ENCODE measurements at regions not wholly inside any gene's neighbourhood (a gene's known extent, or its start where the extent isn't known, plus 50 kb on each side); places are given as distances from the start of the nearest gene placed in this dataset.
"Not testable (repeated sequence)": the region's sequence is repeated elsewhere in the genome, so short reads cannot be mapped to it uniquely, and the experiment has no call there.

DNA sequence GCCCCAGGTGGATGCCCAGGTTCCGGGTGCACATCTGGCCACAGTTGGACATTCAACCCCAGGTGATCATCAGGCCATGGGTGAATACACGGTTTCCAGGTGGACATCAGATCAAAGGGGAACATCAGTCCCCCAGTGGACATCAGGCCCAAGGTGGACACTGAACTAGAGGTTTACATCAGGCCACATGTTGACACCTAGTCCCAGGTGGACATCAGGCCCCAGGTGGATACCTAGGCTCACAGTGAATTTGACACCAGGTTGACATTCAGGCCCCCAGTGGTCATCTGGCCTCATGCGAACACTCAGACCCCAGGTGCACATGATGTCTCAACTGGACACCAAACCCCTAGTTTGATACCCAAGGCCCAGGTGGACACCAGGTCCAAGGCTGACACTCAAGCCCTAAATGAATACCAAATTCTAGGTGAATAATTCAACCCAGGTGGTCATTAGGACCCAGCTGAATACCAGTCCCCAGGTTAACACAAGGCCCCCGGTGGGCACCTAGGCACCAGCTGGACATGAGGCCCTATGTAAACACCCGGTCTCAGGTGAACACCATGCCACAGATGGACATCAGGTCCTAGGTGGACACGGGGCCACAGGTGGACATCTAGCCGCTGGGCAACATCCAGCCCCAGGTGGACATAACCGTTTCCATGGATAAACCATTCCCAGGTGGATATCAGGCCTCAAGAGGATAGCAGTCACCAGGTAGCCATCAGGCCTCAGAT lies 200.4 kb downstream of the POTEM start:
- DNase-seq (ENCODE audit: low spot score in 2 of 2) = peak in 1 of 2 donors; percentile 77
- 86 to 90% methylated on average over 8 of the region's 8 CpGs for WGBS, 2 donors
- intact Hi-C loops (cut with DNase I; ENCODE audit: low total_unique reads); H3K4me3 ChIP-seq (ENCODE audit: low read depth, poor library complexity, severe bottlenecking): not testable (repeated sequence)

DNA sequence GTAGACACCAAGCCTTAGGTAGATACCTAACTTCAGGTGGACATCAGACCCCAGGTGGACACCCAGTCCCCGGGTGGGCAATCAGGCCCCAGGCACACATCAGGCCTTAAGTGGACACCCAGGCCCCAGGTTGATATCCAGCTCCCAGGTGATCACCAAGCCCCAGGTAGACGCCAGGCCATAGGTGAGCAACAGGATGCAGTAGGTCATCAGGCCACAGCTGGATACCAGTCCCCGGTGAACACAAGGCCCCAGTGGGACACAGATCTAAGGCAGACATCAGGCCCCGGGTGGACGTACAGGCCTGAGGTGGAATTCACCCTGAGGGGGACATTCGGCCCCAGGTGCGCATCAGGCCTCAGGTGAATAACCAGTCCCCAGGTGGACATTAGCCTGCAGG lies 201.0 kb downstream of the POTEM start:
- WGBS, 2 donors = 78 to 87% methylated on average over 5 to 7 of the region's 7 CpGs
- intact Hi-C loops (cut with DNase I; ENCODE audit: low total_unique reads) = not testable (repeated sequence)

DNA sequence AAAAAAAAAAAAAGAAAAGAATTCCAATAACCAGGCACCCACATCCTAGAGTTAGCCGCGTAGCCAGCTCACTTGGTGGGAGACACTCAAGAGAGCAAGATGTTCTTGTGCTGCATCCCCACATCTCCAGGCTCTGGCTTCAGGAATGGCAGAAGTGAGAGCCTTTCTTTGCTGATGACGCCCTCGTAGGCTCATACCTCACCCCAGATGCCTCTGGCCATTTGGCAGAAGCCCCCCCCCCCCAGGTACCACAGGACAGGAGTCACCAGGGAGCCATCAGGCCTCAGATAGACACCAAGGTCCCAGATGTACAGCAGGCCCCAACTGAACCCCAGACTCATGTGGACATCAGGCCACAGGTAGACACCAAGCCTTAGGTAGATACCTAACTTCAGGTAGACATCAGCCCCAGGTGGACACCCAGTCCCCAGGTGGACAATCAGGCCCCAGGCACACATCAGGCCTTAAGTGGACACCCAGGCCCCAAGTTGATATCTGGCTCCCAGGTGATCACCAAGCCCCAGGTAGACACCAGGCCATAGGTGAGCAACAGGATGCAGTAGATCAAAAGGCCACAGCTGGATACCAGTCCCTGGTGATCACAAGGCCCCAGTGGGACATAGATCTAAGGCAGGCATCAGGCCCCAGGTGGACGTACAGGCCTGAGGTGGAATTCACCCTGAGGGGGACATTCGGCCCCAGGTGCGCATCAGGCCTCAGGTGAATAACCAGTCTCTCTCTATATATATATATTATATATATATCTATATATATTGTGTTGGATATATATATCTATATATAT lies 202.5 kb downstream of the POTEM start:
- H3K4me3 ChIP-seq (ENCODE audit: low read depth, poor library complexity, severe bottlenecking); DNase-seq (ENCODE audit: low spot score in 2 of 2); intact Hi-C loops (cut with DNase I; ENCODE audit: low total_unique reads): not testable (repeated sequence)
- 73 to 83% methylated on average over 7 of the region's 7 CpGs for WGBS, 2 donors

More for the DNA sequence above, 201.0 kb downstream of the POTEM start:
- H3K4me3 ChIP-seq (ENCODE audit: low read depth, poor library complexity, severe bottlenecking) = not testable (repeated sequence)
- DNase-seq (ENCODE audit: low spot score in 2 of 2) = peak in 1 of 2 donors; percentile 76

DNA sequence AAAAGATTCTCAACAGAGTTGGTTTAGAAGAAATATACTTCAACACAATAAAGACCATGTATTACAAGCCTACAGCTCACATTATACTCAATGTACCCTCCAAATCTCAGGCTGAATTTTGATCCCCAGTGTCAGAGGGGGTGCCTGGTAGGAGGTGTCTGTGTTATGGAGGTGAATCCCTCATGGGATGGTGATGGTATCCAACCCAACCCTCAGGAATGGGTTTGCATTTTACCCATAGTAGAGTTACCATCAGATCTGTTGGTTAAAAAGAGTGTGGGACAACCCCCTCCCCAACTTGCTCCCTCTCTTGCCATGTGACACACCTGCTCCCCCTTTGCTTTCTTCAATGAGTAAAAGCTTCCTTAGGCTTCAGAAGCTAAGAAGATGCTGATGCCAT lies 205.5 kb downstream of the POTEM start:
- peak in 1 of 2 donors; percentile 53 for DNase-seq (ENCODE audit: low spot score in 2 of 2)
- intact Hi-C loops (cut with DNase I; ENCODE audit: low total_unique reads); H3K4me3 ChIP-seq (ENCODE audit: low read depth, poor library complexity, severe bottlenecking): not testable (repeated sequence)

DNA sequence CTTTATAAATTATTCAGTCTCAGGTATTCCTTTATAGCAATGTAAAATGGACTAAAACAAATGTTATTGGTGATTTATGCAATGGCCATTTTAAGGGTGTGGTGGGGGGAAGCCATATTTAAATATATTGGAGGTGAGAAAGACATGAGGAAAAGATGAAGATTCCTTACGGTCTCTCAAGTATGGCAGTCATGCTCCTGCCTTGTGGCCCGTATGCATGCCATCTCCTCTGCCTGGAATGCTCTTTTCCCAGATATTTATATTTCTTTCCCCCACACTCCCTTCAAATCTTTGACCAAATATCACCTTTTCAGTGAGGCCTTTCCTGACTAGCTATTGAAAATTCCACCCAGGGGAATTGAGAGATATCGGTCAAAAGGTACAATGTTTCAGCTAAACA lies 206.0 kb downstream of the POTEM start:
- H3K4me3 ChIP-seq (ENCODE audit: low read depth, poor library complexity, severe bottlenecking); DNase-seq (ENCODE audit: low spot score in 2 of 2); intact Hi-C loops (cut with DNase I; ENCODE audit: low total_unique reads): not testable (repeated sequence)
- 80 to 88% methylated on average over 3 of the region's 3 CpGs for WGBS, 2 donors

DNA sequence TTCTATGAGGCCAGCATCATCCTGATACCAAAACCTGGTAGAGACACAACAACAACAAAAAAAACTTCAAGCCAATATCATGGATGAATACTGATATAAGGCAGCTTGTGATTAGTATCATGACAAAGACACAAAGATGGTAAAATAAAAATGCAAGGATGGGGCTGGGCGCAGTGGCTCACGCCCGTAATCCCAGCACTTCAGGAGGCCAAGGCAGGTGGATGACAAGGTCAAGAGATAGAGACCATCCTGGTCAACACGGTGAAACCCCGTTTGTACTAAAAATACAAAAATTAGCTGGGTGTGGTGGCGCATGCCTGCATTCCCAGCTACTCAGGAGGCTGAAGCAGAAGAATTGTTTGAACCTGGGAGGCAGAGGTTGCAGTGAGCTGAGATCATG lies 210.2 kb downstream of the POTEM start:
- intact Hi-C loops (cut with DNase I; ENCODE audit: low total_unique reads); H3K4me3 ChIP-seq (ENCODE audit: low read depth, poor library complexity, severe bottlenecking); DNase-seq (ENCODE audit: low spot score in 2 of 2): not testable (repeated sequence)
- 64% methylated on average over 5 of the region's 6 CpGs; no CpG with 5 or more reads in 1 of the 2 donors for WGBS, 2 donors

DNA sequence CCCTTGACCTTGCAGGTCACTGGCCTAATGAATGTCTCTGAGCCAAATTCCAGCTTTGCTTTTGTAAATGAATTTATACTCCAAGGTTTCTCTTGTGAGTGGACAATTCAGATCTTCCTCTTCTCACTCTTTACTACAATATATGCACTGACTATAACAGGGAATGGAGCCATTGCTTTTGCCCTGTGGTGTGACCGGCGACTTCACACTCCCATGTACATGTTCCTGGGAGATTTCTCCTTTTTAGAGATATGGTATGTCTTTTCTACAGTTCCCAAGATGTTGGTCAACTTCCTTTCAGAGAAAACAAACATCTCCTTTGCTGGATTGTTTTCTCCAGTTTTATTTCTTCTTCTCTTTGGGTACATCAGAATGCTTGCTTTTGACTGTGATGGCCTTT lies 213.1 kb downstream of the POTEM start:
- intact Hi-C loops (cut with DNase I; ENCODE audit: low total_unique reads); DNase-seq (ENCODE audit: low spot score in 2 of 2); H3K4me3 ChIP-seq (ENCODE audit: low read depth, poor library complexity, severe bottlenecking): not testable (repeated sequence)
- WGBS, 2 donors = 79 to 82% methylated on average over 2 of the region's 2 CpGs

DNA sequence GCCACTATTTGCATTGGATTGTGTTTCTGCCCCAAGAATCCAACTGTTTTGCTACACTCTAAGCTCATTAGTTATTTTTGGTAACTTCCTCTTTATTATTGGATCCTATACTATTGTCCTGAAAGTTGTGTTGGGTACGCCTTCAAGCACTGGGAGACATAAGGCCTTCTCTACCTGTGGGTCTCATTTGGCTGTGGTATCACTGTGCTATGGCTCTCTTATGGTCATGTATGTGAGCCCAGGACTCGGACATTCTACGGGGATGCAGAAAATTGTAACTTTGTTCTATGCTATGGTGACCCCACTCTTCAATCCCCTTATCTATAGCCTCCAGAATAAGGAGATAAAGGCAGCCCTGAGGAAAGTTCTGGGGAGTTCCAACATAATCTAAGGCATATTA lies 213.6 kb downstream of the POTEM start:
- H3K4me3 ChIP-seq (ENCODE audit: low read depth, poor library complexity, severe bottlenecking); intact Hi-C loops (cut with DNase I; ENCODE audit: low total_unique reads); DNase-seq (ENCODE audit: low spot score in 2 of 2): not testable (repeated sequence)
- WGBS, 2 donors = 46 to 49% methylated on average over 3 of the region's 3 CpGs

DNA sequence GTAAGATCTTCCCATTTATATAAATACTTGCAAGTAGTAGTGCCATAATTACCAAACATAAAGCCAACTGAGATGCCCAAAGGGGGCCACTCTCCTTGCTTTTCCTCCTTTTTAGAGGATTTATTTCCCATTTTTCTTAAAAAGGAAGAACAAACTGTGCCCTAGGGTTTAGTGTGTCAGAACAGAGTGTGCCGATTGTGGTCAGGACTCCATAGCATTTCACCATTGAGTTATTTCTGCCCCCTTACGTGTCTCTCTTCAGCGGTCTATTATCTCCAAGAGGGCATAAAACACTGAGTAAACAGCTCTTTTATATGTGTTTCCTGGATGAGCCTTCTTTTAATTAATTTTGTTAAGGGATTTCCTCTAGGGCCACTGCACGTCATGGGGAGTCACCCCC lies 227.9 kb downstream of the POTEM start:
- intact Hi-C loops (cut with DNase I; ENCODE audit: low total_unique reads); H3K4me3 ChIP-seq (ENCODE audit: low read depth, poor library complexity, severe bottlenecking); DNase-seq (ENCODE audit: low spot score in 2 of 2): not testable (repeated sequence)
- WGBS, 2 donors = 77 to 87% methylated on average over 3 of the region's 4 CpGs

DNA sequence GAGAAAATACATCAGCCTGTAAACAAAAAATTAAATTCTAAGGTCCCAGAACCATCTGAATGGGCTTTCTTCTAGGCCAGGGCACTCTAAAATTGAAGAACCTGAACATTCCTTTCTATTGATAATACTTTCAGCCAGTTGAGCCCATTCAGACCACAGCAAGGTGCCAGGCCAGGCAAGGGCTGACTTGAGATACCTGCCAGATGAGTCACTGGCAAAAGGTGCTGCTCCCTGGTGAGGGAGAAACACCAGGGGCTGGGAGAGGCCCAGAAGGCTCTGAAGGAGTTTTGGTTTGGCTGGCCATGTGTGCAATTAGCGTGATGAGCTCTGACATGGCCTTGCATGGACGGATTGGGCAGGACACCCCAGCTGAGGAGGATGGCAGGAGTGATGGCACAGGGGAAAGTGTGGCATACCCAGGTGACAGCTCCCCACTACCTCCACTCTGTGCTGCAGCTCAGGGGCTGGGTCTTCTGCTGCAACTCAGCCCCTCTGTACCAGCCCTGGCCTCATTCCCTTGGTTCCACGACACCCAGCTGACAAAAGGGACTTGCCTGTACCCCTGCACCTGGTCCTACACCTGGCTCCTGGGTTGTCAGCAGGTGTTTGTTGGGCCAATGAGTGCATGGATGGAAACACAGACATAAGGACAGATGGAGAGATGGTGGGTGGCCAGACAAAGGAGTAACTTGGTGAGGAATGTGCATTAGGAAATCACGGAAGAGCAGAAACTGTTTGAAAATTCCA lies 230.4 kb downstream of the POTEM start:
- WGBS, 2 donors = 56 to 58% methylated on average over 3 to 4 of the region's 4 CpGs
- DNase-seq (ENCODE audit: low spot score in 2 of 2); H3K4me3 ChIP-seq (ENCODE audit: low read depth, poor library complexity, severe bottlenecking); intact Hi-C loops (cut with DNase I; ENCODE audit: low total_unique reads): not testable (repeated sequence)

DNA sequence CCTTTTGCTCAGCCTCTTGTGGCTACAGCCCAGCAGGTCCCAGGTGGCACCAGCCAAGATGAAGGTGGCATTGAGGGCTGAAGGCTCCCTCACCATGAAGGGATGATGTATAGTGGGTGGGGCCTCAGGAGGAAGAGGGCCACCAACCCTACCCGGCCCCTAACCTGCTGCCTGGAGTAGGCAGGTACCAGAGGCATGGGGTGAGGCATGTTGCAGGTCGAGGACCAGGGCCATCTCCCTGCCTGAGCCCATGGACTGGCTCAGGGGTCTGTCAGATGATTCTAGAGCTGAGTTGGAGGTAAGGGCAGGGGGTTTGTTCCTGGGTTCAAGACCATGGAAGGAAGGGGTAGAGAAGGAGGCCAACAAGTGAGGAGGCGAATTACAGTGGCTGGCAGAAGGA lies 231.1 kb downstream of the POTEM start:
- 39 to 59% methylated on average over 3 of the region's 3 CpGs for WGBS, 2 donors
- DNase-seq (ENCODE audit: low spot score in 2 of 2); H3K4me3 ChIP-seq (ENCODE audit: low read depth, poor library complexity, severe bottlenecking); intact Hi-C loops (cut with DNase I; ENCODE audit: low total_unique reads): not testable (repeated sequence)

DNA sequence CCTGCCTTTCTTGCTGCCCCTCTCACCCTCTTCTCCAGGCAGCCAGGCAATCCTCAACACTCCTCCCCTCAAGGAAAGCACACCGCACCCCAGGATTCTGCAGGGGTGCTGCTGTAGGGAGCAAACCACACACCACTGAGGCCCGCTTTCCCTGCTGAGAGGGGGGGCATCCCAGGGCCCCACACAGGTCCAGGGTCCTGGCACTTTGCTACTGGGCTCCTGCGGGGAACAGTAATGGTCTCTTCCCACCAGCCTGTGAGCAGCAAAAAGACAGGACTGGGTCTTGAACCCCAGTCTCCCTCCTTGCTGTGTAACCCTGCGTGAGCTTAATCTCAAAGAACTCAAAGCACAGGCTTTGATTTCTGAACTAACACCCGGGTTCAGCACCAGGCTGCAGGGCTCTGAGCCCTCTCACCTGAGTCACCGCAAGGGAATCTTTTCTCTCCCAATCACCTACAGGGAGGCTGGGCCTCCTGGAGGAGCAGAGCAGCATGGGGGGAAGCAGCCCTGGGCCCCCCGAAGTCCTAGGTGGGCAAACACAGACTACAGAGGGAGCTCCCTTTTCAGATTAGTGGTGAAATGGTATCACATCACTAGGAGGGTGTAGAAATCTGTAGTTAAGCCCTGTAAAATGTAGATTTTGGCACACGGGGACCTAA lies 232.6 kb downstream of the POTEG start:
- WGBS, 2 donors = 80 to 84% methylated on average over 7 to 8 of the region's 8 CpGs
- DNase-seq (ENCODE audit: low spot score in 2 of 2); intact Hi-C loops (cut with DNase I; ENCODE audit: low total_unique reads); H3K4me3 ChIP-seq (ENCODE audit: low read depth, poor library complexity, severe bottlenecking): not testable (repeated sequence)

DNA sequence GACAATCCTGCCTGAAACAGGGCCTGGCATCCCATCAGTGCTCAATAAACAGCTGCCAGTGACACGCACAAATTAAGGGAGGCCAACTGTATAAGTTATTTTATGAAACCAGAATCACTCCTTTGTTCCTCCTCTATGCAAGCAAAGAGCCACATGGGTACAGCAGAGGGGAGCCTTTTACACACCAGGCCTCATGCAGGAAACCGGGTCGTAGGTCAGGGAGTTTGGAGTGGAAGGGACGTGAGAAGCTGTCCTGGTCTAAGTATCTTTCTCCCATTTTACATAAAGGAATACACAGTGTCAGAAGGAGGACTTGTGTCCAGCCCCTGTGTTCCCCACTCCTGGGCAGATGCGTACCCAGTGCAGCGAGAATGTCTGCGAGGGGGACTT lies 232.1 kb downstream of the POTEG start:
- 85 to 86% methylated on average over 5 to 6 of the region's 7 CpGs for WGBS, 2 donors
- intact Hi-C loops (cut with DNase I; ENCODE audit: low total_unique reads); H3K4me3 ChIP-seq (ENCODE audit: low read depth, poor library complexity, severe bottlenecking); DNase-seq (ENCODE audit: low spot score in 2 of 2): not testable (repeated sequence)

DNA sequence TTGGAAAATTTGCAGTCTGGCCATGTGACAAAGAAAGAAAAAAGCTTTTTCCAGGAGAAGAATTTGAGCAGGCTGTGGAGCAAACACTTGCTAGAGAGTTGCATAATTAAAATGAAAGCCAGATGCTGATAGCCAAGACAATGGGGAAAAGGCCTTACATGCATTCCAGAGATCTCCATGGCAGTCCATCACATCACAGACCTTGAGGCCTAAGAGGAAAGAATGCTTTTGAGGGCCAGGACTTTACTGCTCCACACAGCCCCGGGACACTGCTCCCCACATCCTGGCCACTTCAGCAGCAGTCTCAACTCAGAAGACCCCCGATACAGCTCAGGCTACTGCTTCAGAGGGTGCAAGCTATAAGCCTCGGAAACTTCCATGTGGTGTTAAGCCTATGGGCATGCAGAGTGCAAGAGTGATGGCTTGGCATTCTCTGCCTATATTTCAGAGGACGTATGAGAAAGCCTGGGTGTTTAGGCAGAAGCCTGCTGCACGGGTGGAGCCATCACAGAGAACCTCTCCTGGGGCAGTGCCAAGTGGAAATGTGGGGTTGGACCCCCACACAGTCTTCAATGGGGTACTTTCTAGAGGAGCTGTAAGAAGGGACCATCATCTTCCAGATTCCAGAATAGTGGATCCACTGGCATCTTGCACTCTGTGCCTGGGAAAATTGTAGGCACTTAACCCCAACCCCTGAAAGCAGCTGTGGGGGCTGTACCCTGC lies 230.7 kb downstream of the POTEG start:
- H3K4me3 ChIP-seq (ENCODE audit: low read depth, poor library complexity, severe bottlenecking); intact Hi-C loops (cut with DNase I; ENCODE audit: low total_unique reads); DNase-seq (ENCODE audit: low spot score in 2 of 2): not testable (repeated sequence)
- 58 to 60% methylated on average over 5 of the region's 5 CpGs for WGBS, 2 donors

Measured in lower leg skin (tissue), 3 donors.